CD4-positive, alpha-beta T cell treated with Interleukin-17A for 1 hour (primary cell): ENCODE measurements at regions not wholly inside any gene's neighbourhood (a gene's known extent, or its start where the extent isn't known, plus 50 kb on each side); places are given as distances from the start of the nearest gene placed in this dataset.

Experiments
- DNase-seq: peaks from one replicate; pipeline ENCODE4 v3.0.0-alpha.2; 2020

GRCh38 chr7:46654546-46655443 is 733.7 kb upstream of the IGFBP3 start:
- no peak for DNase-seq

- DNase-seq, result no peak
Observed at GRCh38 chr7:46653848-46654247, 732.8 kb upstream of the IGFBP3 start.

- DNase-seq, result no peak
Observed at GRCh38 chr7:46652317-46652716, 731.2 kb upstream of the IGFBP3 start.

GRCh38 chr7:46651561-46652088 is 730.6 kb upstream of the IGFBP3 start:
- no peak for DNase-seq

- no peak for DNase-seq
Observed at GRCh38 chr7:46651070-46651469, 730.0 kb upstream of the IGFBP3 start.

- DNase-seq, result no peak
Observed at GRCh38 chr7:46649876-46650275, 728.8 kb upstream of the IGFBP3 start.

- DNase-seq, result no peak
Observed at GRCh38 chr7:46637793-46638735, 717.0 kb upstream of the IGFBP3 start.

GRCh38 chr7:46636022-46636421 is 715.0 kb upstream of the IGFBP3 start:
- no peak for DNase-seq

GRCh38 chr7:46633630-46634240 is 712.7 kb upstream of the IGFBP3 start:
- DNase-seq, result no peak

GRCh38 chr7:46633200-46633599 is 712.1 kb upstream of the IGFBP3 start:
- no peak for DNase-seq

- no peak for DNase-seq
Observed at GRCh38 chr7:46630031-46630430, 709.0 kb upstream of the IGFBP3 start.

- no peak for DNase-seq
Observed at GRCh38 chr7:46628389-46628788, 707.3 kb upstream of the IGFBP3 start.

- no peak for DNase-seq
Observed at GRCh38 chr7:46626691-46627310, 705.7 kb upstream of the IGFBP3 start.

GRCh38 chr7:46626261-46626660 is 705.2 kb upstream of the IGFBP3 start:
- DNase-seq, result no peak

GRCh38 chr7:46625032-46625431 is 704.0 kb upstream of the IGFBP3 start:
- DNase-seq, result no peak

GRCh38 chr7:46622251-46622650 is 701.2 kb upstream of the IGFBP3 start:
- no peak for DNase-seq

GRCh38 chr7:46619723-46620310 is 698.7 kb upstream of the IGFBP3 start:
- no peak for DNase-seq

GRCh38 chr7:46616636-46617035 is 695.6 kb upstream of the IGFBP3 start:
- DNase-seq, result no peak

GRCh38 chr7:46613551-46613950 is 692.5 kb upstream of the IGFBP3 start:
- no peak for DNase-seq

- no peak for DNase-seq
Observed at GRCh38 chr7:46613116-46613515, 692.0 kb upstream of the IGFBP3 start.

GRCh38 chr7:46611508-46611907 is 690.4 kb upstream of the IGFBP3 start:
- no peak for DNase-seq

GRCh38 chr7:46610746-46611145 is 689.7 kb upstream of the IGFBP3 start:
- no peak for DNase-seq
